ENCODE measurements at regions not wholly inside any gene's neighbourhood (a gene's known extent, or its start where the extent isn't known, plus 50 kb on each side); places are given as distances from the start of the nearest gene placed in this dataset.

DNA sequence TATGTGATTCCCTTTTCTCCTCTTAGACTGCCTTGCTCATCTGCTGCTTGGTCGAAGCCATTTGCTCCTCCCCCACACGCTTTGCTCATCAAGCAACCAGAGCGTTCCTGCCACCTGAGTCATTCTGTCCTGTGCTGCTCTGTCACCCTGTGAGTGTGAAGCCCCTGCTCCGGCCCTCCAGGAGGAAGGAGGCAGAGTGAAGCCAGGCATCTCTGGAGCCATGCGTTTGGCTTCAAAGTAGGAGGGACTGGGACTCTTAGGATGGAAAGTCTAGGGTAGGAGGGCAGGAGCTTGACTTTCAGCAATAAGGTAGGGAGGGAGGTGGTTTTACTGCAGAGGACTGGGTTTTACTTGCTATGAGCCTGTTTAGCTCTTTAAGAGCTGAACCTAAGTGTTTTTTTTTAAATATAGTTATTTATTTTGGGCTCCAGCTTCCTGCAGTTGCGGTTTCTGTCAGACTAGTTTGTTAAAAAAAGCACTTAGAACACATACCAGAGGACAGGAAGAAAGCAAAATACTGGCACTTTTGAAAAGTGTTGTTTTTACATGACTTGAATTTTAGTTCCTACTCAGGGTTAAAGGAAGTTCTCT, 63.6 kb downstream of the SPINK2 start:
- Mint-ChIP-seq H3K4me1 (peaks cover 37% of the 10 kb centered on the region), H3K4me3 (no peak overlapping the region), H3K9me3 (peaks cover 3% of the 10 kb centered on the region), H3K27me3 (ENCODE audit: low read depth) (no peaks in the 10 kb centered on the region), H3K36me3 (peaks cover 5% of the 10 kb centered on the region), H3K27ac (peak overlapping the region; percentile 91)
- TF ChIP-seq, protein P1, sequence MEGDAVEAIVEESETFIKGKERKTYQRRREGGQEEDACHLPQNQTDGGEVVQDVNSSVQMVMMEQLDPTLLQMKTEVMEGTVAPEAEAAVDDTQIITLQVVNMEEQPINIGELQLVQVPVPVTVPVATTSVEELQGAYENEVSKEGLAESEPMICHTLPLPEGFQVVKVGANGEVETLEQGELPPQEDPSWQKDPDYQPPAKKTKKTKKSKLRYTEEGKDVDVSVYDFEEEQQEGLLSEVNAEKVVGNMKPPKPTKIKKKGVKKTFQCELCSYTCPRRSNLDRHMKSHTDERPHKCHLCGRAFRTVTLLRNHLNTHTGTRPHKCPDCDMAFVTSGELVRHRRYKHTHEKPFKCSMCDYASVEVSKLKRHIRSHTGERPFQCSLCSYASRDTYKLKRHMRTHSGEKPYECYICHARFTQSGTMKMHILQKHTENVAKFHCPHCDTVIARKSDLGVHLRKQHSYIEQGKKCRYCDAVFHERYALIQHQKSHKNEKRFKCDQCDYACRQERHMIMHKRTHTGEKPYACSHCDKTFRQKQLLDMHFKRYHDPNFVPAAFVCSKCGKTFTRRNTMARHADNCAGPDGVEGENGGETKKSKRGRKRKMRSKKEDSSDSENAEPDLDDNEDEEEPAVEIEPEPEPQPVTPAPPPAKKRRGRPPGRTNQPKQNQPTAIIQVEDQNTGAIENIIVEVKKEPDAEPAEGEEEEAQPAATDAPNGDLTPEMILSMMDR (IDR thresholded peaks at IDR 0.05; ENCODE audit: unreplicated experiment): no peak
- DNase-seq (ENCODE audit: low spot score in 2 of 2, unreplicated experiment in 2 of 2): peak; percentile 24 to 64

DNA sequence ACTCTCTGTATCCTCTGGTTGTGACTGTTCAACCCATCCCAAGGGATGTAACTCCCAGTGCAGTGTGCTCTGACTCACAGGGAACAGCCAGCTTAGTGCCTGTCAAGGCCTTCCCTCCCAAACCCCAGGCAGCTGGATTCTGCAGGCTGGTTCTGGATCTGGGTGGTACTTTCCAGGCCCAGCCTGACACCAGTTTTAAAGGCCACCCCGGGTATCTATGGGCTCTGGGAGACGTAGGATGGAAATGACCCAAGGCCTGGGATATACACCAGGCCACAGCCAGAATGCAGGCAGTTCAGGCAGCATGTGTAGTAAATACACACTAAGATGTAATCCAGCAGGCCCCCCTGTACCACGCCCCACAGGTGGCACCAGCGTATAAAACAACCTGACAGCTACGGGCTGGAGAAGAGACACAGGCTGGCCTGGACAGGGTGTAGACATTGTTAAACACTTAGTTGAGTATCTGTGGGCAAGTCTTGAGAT, 64.2 kb downstream of the SPINK2 start:
- Mint-ChIP-seq H3K27me3 (ENCODE audit: low read depth) (no peaks in the 10 kb centered on the region), H3K27ac (peak overlapping the region; percentile 91), H3K4me1 (peaks cover 41% of the 10 kb centered on the region), H3K36me3 (peaks cover 5% of the 10 kb centered on the region), H3K9me3 (peaks cover 3% of the 10 kb centered on the region), H3K4me3 (no peak overlapping the region)
- no peak for DNase-seq (ENCODE audit: low spot score in 2 of 2, unreplicated experiment in 2 of 2)
- TF ChIP-seq, protein P1 (IDR thresholded peaks at IDR 0.05; ENCODE audit: unreplicated experiment): no peak

DNA sequence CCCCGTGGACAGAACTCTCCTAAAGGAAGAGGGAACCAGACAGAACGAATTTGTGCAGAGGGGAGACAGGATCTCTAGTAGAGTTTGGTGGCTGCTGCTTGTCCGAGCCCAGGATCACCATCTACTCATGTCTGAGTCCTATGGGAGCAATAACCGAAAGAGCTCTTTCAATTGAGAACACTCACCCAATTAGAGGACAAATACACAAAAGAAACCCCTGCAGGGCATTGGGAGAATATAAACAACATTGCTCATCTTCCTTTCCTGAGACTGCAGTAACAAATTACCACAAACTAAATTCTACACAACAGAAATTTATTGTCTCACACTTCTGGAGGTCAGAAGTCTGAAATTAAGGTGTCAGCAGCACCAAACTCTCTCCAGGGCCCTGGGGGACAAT, 65.6 kb downstream of the SPINK2 start:
- H3K4me3 Mint-ChIP-seq: no peak overlapping the region
- TF ChIP-seq, protein P1 (IDR thresholded peaks at IDR 0.05; ENCODE audit: unreplicated experiment): no peak
- H3K4me1 Mint-ChIP-seq: peaks cover 44% of the 10 kb centered on the region
- H3K9me3 Mint-ChIP-seq: peaks cover 10% of the 10 kb centered on the region
- H3K27me3 Mint-ChIP-seq (ENCODE audit: low read depth): no peaks in the 10 kb centered on the region
- DNase-seq (ENCODE audit: low spot score in 2 of 2, unreplicated experiment in 2 of 2): no peak
- peak overlapping the region; percentile 30 for H3K27ac Mint-ChIP-seq
- H3K36me3 Mint-ChIP-seq: peaks cover 8% of the 10 kb centered on the region

DNA sequence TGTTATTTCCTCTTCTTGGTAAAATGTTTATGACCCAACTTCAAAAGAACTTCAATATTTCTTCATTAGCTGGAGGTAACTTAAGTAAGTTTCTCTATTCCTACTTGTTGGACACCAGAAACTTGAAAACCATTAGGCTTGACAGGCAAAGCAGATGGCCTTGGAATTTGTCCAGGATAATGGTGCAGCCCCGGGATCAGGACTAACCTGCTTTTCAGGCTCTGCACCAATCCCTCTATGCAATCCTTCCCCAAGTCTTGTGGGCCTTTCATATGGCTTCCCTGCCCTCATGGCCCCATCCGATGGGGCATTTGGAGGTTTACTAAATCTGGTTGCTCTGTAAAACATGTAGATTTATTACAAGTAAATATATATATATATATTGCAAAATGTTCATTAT, 68.5 kb downstream of the SPINK2 start:
- DNase-seq (ENCODE audit: low spot score in 2 of 2, unreplicated experiment in 2 of 2): peak; percentile 35 to 67
- peaks cover 13% of the 10 kb centered on the region for H3K36me3 Mint-ChIP-seq
- TF ChIP-seq, protein P1 (IDR thresholded peaks at IDR 0.05; ENCODE audit: unreplicated experiment): no peak
- peaks cover 14% of the 10 kb centered on the region for H3K9me3 Mint-ChIP-seq
- no peaks in the 10 kb centered on the region for H3K27me3 Mint-ChIP-seq (ENCODE audit: low read depth)
- peaks cover 30% of the 10 kb centered on the region for H3K4me1 Mint-ChIP-seq
- no peak overlapping the region for H3K4me3 Mint-ChIP-seq
- peak overlapping the region; percentile 77 for H3K27ac Mint-ChIP-seq

DNA sequence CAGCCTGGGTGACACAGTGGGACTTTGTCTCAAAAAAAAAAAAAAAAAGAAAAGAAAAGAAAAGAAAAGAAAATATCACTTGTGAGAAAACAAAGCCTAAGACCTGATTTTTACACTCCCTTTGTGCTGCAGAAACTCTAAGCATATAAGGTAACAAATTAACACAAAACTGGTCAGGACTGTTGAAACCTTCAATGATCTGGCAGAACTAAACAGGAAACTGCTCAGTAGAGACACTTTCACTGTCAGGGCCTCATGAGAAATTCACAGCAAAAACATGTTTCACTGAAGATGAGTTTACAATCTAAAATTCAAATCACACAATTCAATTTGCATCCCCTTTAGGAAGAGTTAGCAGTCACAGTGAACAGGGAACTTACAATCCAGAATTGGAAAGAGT, 69.1 kb upstream of the HOPX start:
- Mint-ChIP-seq H3K9me3 (peaks cover 15% of the 10 kb centered on the region), H3K27me3 (ENCODE audit: low read depth) (no peaks in the 10 kb centered on the region), H3K4me3 (no peak overlapping the region), H3K36me3 (peaks cover 8% of the 10 kb centered on the region), H3K4me1 (peaks cover 10% of the 10 kb centered on the region), H3K27ac (no peak overlapping the region)
- no peak for DNase-seq (ENCODE audit: low spot score in 2 of 2, unreplicated experiment in 2 of 2)
- TF ChIP-seq, protein P1 (IDR thresholded peaks at IDR 0.05; ENCODE audit: unreplicated experiment): no peak

Data from mesothelial cell of epicardium (in vitro differentiated cells).